ENCODE measurements at regions not wholly inside any gene's neighbourhood (a gene's known extent, or its start where the extent isn't known, plus 50 kb on each side); places are given as distances from the start of the nearest gene placed in this dataset.

DNA sequence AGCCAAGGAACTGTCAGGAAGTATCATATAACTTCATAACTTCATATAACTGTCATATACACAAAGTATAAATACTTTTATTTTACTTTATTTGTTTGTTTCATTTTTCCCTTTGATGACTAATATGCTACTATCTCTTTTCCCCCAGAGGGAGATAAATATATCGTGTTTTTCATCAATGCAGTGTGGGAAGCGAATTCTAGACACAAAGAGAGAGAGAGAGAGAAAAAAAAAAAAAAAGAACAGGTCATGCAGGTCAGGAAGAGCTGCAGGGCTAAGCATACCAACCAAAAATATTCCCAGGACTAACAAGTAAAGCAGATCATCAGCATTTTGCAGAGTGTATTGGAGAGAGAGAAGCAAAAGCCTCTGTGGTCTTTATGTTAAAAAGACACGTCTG, 1849.2 kb downstream of the STIM2 start:
- TF ChIP-seq CTCF (IDR thresholded peaks at IDR 0.05) (no peak), ZFX (IDR thresholded peaks at IDR 0.05; ENCODE audit: borderline replicate concordance) (no peak)
- no peak overlapping the region for H3K27ac ChIP-seq

- no peak overlapping the region for H3K27ac ChIP-seq
- no peak for TF ChIP-seq ZFX (IDR thresholded peaks at IDR 0.05; ENCODE audit: borderline replicate concordance)
- no peak for TF ChIP-seq CTCF (IDR thresholded peaks at IDR 0.05)
These were observed 1862.7 kb downstream of the STIM2 start for GRCh38 chr4:28723371-28723770.

GRCh38 chr4:28724239-28724638, 1863.6 kb downstream of the STIM2 start:
- H3K27ac ChIP-seq: no peak overlapping the region
- TF ChIP-seq ZFX (IDR thresholded peaks at IDR 0.05; ENCODE audit: borderline replicate concordance): no peak
- TF ChIP-seq CTCF (IDR thresholded peaks at IDR 0.05): no peak

DNA sequence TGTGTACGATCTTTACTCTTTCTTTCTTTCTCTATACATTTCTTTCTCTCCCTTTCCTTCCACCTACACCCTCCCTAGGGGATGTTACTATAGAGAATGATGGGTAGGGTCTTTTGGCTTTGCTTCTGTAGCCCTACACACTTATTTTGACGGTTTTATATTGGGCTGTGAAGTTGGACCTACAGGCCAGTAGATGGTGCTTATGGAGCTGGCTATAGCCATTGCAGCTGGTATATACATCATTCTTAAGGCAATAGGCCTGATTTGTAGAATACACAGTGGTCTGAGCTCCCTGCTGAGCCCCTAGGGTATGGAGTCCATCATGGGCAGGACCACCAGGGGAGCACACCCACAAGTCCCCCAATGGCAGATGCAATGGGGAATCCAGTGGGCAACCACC, 1869.7 kb downstream of the STIM2 start:
- TF ChIP-seq ZFX (IDR thresholded peaks at IDR 0.05; ENCODE audit: borderline replicate concordance) (no peak), CTCF (IDR thresholded peaks at IDR 0.05) (no peak)
- H3K27ac ChIP-seq: no peak overlapping the region

- H3K27ac ChIP-seq: no peak overlapping the region
- no peak for TF ChIP-seq CTCF (IDR thresholded peaks at IDR 0.05)
- TF ChIP-seq ZFX (IDR thresholded peaks at IDR 0.05; ENCODE audit: borderline replicate concordance): no peak
These were observed 1883.4 kb downstream of the STIM2 start for GRCh38 chr4:28744066-28744465.

- TF ChIP-seq ZFX (IDR thresholded peaks at IDR 0.05; ENCODE audit: borderline replicate concordance): no peak
- TF ChIP-seq CTCF (IDR thresholded peaks at IDR 0.05): no peak
- H3K27ac ChIP-seq: no peak overlapping the region
These were observed 1893.7 kb downstream of the STIM2 start for GRCh38 chr4:28754376-28754775.

DNA sequence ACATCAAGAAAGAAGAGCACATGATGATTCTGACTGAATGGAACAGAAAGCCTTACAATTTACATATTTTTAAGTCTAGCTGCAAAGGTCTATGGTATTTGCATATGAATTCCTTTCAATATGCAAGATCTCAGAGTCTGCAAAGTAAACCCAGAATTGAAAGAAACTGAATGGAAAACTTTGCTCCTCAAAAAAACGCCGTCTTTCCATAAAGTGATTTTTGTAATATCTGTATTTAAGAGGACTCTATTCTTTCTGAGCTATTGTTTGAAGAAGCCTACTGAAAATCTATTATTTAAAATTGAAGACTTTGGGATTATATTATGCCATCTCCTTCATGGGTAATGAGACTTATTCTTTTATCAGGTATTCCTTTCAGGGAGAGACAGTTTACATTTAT, 1894.4 kb downstream of the STIM2 start:
- H3K27ac ChIP-seq: no peak overlapping the region
- TF ChIP-seq ZFX (IDR thresholded peaks at IDR 0.05; ENCODE audit: borderline replicate concordance) (no peak), CTCF (IDR thresholded peaks at IDR 0.05) (no peak)
